NCI-H748 treated with DMSO at 0.1 percent for 48 hours (cell line): ENCODE measurements at regions not wholly inside any gene's neighbourhood (a gene's known extent, or its start where the extent isn't known, plus 50 kb on each side); places are given as distances from the start of the nearest gene placed in this dataset.

ENCODE experiments used
- DNase-seq: peaks from one replicate; lab custom pipeline; 2025; lab: John Stamatoyannopoulos, UW

DNA sequence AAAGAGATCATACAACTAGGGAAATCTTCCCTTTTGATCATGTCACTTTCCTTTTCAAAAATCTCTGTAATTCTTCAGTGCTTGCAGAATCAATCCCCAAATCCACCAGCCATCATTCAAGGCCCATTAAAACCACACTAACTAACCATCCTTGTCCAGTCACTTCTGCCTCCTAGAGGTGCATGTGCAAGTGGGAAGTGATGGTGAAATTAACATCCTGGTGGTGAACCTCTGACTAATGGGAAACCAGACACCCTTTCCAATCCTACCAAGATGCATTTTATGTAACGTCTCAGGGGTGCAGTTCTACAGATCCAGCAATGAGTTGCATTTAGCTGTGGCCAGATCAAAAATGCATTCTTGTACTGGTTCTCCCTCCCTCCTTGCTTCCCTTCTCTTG, 341.8 kb downstream of the RAPGEF2 start:
- DNase-seq: peak; percentile 1

DNA sequence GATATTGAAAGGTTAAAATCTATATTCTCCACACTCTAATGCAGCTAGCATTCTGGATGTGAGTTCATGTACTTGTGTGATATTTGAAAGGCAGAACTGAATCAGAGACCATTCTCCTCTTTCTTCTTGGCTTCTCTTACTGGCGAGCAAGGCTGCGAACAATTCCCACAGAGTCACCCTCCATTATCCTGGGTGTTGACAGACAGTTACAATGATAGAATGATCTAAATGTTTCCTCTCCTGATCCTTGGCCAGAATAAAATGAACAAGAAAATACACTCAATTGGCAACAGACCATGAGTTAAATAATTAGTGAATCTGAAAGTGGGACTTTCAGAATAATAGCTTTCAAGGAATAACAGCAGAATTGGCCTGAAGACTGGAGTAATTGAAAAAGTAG, 342.8 kb downstream of the RAPGEF2 start:
- no peak for DNase-seq

DNA sequence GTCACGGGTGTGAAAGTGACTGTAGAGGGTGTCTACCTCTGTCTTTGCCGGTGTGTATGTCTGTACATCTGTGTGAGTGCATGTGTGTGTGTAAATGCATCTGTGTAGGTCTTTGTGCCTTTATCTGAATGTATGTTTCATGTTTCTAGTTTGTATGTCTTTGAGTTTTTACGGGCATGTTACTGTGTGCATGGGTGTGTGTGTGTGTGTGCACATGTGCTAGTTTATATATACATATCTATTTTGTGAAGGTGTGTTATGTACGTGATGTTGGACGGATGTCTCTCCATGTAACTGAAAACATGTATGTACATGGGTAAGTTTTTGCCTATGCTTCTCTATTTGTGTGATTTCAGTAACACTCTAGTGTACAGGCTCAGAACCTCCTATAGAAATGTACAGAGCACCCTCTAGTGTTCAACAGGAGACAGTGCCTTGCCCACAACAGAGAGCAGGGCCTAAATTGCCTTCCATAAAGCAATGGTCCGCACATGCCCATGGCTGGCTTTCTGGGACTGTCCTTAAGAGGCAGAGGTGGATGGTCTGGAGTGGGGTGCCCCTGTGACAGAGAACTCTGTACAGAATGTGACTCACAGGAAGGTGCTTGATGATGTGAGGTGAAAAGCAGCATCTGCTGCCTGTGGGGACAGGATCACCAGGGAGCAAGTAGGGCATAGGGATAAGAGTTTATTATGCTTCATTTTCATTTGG, 343.5 kb downstream of the RAPGEF2 start:
- DNase-seq: peak; percentile 38

DNA sequence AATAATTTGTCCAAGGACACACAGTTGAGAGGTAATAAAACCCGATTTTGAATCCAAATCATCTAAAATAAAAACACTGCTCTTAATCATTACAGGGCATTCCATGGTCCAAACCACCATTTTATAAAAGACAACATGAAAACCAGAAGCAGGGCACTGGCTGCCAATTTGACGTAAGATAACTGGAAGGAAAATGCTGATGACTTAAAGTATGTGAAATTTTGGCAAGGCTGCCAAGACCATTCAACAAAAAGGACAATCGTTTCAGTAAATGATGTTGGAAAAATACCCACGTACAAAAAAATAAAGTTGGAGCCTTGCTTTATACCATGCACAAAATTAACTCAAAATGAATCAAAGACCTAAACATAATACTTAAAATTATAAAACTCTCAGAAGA, 344.4 kb downstream of the RAPGEF2 start:
- no peak for DNase-seq

DNA sequence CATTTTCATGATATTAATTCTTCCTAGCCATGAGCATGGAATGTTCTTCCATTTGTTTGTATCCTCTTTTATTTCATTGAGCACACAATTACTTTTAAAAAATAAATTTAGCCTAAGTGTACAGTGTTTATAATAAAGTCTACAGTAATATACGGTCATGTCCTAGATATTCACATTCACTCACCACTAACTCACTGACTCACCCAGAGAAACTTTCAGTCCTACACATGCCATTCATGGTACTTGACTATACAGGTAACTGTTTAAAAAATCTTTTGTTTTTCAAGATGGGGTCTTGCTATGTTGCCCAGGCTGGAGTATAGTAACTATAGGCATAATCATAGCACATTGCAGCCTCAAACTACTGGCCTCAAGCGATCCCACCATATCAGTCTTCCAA, 348.1 kb downstream of the RAPGEF2 start:
- DNase-seq: no peak

DNA sequence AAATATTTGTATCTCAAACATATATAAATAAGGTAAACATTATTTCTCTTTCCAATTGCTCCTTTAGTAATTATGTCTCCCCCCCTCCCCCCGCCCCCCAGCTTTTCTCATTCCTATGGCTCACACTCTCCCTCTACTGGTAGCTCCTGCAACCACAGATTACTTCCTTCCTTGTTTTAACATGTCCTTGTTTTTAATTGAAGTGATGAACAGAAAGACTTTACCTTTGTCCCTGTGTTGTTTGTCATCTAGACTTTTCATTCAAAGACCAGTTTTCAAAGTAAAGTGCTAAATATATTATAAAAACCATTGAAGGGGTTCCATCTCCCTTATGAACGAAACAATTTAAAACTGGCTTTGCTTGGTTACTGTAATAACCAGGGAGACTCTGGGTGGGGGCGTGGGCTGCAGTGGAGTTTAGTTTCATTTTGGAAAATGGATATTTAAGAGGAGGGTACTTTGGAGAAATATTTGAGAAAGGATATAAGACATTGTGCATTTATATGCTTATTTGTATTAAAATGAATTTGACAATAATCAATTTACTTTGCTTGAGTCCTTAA, 352.9 kb downstream of the RAPGEF2 start:
- no peak for DNase-seq

DNA sequence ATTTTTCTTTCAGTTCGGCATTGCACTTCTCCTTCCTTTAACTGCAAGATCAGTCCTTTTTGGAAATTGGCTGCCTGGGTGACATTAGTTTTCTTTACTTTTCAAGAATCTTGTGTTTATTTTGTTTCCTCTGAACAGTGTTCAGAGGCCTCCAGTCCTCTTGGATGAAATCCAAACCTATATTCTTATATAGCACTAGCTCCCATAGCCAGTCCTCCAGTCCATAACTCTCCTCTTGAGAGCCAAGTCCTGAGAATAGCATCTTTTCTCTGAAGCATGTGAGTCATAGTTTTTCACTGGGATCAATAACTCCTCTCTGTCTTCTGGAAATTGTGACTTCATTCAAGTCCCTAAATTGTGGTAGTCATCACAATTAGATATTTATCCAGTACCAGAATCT, 357.5 kb downstream of the RAPGEF2 start:
- DNase-seq: no peak

DNA sequence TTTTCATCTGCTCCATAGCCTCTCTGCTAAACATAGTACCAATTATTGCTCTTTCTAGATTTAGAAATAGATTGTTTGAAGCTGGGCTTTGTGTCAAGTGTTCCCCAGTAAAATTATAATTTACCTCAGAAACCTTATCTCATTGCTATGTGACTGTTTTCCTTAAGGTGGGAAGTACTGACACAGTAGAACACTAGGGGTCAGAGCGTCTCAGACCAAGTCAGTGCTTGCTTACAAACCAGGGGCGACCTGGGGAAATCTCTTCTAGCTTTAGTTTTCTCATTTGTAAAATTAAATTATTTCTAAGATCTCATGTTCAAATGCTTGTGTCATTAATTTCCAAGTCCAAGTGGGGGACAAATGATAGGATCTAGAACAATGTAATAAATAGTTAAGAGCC, 360.4 kb downstream of the RAPGEF2 start:
- DNase-seq: no peak

DNA sequence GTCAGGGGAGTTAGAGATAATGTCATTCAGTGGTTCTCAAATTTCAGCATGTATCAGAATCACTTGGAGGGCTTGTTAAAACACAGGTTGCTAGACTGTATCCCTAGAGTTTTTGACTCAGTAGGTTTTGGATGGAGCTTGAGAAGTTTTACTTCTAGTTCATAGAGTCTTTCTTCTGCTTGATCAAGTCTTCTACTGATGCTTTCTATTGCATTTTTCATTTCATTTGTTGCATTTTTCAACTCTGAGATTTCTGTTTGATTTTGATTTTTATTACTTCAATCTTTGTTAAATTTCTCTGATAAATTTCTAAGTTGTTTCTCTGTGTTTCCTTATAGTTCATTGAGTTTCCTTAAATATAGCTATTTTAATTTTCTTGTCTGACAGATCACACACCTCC, 361.4 kb downstream of the RAPGEF2 start:
- no peak for DNase-seq

DNA sequence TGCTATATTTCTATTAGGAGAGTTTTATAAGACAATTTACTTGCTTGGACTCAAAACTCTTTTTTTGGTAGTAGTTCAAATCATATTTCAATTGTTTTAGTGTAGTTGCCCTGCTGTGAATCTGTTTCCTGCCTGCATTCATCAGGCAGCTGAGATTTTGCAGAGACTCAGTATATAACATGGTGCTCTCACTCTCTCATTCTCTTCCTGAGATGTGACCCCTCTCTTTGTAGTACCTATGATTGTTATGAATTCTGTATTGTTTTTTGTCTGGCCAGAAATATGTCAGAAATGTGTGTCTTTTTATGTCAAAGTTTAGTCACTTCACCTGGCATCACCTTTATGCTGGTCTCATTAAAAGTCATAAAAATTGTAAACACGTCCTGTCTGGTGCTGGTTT, 374.0 kb downstream of the RAPGEF2 start:
- DNase-seq: no peak

DNA sequence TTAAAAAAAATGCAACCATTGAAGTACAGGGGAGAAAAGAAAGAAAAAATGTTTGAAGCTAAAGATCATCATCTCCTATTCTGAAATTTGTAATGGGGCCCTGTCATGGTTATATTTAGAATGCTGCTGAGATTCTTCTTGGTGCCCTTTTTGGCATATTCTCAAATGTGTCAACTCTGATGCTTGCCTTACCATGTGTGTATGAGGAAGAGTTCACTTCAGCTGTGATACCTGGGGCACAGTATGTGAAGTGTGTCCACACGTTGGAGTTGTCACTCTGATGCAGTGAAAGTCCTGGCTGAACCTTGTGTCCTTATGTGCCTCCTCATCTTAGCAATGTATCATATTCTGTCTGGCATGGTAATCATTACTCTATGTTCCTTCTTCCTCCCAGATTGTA, 377.9 kb downstream of the RAPGEF2 start:
- DNase-seq: no peak

DNA sequence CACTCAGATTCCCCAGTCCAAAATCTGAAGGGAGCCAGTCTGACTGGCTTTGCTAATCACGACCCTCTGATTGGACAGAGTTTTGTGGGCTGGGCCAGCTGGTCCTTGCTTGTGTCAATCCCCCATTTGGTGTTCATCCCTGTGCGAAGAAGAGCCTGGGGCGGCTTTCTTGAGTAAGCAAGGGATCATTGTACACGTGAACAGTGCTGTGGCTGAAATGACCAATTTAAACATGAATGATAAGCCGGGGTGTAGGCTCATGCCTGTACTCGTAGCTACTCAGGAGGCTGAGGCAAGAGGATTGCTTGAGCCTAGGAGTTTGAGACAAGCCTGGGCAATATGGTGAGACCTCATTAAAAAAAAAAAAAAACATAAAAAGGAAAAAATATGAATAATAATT, 379.1 kb downstream of the RAPGEF2 start:
- no peak for DNase-seq

DNA sequence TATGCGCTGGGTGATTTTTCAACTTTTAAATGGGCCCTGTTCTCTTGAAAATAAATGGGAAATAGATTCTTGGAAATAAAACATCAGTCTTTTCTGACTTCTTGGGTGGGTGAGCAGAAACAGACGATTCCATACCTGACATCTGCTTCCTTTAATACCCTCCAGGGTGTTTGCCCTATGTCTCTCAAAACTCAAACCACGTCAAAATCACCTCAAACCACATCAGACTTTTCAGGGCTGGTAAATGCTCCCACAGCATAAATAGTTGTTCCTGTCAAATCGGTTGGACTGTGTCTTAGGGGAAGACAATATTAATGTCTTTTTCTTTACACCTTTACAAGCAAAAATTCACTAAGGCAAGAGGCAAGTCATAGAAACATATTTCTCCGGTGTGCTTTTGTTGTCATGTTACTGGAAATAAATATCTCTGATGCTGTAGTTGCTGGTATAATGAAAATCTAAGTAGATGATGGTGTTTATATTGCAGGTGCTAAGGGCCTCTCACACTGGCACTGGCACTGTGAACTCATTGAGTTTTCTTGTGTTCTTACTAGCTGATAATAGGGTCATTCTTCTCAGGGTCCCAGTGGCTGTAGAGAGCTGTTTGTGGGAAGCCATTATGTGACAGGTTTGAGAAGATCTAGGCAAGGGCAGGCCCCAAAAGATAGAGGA, 380.4 kb downstream of the RAPGEF2 start:
- DNase-seq: no peak

DNA sequence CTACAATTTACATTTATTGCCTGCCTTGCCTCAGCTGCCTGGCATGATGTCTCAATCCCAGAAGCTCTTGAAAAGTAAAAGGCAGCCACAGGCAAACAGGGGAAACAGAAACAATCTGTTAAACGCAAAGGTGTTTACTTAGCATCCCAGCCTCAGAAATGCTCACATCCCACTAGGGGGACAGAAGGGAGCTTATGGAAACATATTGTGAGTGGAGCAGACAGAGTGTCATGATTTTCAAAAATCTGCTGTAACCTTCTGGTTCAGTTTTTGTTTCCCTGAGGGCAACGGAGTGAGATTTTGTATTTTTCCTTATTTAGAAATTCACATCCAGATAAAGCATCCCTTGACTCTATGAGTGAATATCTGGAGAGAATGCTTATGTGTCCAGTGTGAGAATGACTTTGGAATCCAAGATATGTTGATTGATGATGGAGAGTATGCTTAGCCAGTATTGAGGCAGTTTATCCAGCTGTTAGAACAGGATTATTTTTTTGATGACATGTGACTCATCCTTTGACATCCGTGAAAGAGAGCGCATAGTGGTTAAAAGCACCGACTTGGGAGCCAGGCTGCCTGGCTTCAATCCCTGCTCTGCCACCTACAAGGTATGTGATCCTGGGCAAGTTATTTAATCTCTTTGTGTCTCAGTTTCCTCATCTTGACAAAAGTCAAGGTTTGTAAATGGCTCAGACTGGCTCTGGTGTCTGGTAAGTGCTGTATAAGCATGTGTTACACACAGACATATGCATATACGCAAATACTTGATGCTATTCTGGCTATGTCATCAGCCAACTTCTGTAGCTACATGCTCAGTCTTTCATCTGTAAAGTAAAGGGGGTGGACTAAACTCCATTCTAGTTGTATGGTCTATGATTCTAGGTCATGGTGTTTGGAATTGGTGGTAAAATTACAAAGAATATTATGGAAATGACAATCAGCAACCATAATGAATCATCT, 381.2 kb downstream of the RAPGEF2 start:
- no peak for DNase-seq

DNA sequence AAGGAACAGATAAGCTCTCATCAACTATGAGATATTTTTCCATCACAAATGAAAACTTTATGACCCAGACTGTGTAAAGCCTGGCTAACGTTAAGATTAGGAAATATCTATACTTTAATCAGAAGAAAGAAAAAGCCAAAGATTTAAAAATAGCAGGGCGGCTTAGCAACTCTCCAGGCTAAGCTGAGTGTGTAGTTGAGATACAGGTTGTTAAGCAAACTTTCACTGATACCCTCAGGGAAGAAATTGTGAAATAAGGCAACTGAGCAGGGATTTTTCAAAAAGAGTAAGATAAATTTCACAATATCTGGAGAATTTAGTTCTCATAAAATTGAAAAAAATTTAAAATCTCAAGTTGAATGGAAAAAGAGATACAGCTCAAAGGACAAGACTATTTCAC, 382.0 kb downstream of the RAPGEF2 start:
- DNase-seq: no peak

DNA sequence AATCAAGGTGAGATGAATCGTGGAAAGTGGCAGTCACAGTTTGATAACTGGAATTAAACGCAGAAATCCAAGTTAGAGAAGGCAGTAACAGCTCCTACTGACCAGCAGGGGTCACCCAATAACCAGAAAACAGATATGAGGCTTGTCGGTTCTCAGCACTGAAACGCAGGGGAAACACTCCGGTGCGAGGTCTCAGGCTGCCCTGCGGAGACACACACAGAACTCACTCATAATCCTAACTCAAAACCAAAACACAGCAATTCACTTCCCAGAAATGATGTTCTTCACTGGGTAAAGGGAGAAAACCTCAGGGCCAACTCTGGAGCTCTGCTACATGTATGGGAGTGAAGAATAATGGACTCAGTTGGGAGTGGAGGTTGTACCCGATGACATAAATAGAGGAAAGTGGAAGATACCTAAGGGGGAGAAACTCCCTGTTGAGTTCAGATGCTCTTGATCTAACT, 384.4 kb downstream of the RAPGEF2 start:
- peak; percentile 36 for DNase-seq

DNA sequence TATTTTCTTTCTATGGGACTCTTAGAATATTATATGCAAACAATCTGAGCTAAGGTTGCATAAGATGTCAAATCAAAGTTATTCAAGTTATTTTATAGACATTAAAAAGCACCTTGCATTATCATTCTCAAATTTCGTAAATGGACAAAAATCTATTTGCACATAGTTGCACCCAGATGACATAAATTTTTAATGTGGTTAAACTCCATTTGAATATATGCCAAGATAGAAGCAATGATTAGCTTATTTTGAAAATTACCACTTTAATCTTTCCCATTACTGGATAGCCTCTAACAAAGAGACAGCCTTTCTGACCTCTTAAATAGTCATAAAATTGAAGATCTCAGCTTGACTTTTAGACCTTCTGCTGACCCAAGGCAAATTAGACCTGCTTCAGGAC, 386.8 kb downstream of the RAPGEF2 start:
- no peak for DNase-seq

DNA sequence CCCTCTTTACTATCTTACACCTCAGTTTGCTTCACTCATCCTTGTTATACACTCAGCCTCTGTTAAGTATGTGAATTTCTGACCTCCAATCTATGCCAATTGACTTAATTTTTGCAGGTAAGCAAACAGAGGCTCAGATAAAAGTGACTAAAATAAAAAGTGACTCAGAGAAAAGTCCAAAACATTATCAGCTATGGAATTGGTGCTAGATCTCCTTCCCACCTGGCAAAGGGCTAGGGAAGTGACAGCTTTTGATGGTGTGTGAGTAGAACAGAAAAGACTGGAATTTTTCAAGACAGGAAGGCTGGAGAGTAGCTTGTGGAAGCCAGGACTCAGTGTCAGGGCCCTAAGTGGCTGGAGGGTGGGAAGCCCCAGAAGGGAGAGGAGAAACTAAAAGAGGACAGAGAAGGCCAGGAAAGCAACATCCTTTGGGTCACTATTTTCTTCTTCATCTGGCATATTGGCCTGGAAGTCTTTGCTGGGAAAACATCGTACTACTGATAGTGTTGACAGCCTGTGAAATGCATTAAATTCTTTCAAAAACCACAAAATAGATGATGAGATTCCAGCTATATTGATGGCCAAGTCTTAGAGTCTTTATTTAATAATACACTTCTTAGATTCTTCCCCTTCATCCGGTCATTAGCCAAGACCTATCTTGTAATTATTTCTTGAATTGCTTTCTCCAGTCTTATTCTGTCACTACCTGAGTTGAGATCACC, 392.8 kb downstream of the RAPGEF2 start:
- no peak for DNase-seq

DNA sequence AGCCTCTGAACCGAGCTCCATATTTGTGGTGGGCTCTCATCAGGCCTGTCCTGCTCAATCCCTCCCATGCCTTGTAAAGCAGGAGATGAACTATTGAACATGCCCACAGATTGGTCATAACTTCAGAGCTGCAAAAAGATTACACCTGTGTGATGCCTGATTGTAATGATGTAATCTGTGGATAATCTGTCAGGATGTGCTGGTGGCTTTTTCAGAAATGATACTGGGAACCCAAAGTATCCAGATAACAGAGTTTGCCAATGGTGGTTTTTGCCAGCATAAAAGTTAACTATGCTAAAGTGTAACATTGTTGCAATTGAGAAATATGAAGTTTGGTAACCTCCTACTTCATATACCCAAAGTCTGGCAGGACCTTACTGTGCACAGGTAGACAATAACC, 393.4 kb downstream of the RAPGEF2 start:
- DNase-seq: no peak

DNA sequence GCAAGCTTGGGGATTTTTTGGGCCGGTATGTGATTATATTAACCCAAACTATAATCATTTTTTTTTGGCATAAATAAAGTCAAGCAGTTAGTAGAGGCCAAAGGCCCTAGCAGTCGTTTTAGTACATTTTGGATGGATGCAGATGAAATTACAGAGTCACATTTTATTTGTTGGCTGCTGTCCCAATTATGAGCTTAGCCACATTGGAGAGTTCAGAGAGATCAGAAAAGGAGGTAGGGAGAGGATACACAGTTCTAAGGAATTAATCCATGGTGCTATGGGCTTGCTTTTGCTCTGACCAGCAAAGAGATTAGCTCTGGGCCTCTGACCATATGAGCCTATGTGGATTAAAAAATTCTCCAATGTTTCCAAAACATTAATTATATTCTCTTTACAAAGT, 395.1 kb downstream of the RAPGEF2 start:
- DNase-seq: no peak

DNA sequence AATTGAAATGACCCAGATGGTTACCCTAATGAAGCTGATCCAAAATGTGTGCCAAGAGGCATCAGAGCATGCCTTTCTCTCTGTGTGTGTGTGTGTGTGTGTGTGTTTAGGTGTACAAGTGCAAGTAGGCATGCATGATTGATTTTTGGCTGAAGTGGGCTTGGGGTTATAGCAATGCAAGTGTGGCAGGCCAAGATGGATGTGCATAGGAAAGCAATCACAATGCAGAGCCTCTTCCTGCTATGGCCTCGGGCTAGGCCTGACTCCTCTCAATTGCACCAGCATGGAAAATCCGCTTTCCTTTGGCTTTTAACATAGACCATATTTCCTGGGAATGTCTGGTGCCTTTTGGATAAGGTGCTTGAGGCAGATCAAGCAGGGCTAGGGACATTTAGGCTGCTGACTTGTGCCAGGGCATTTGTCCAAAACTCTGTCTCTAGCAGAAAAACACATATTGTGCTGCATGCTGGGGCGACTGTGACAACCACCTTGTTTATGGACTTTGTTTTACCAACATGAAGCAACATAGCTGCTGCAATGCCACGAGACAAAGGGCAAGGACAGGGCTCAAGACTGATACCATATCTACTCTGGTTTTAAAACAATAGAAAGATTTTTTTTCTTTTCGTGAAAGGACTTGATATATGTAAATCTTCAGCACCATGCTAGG, 395.7 kb downstream of the RAPGEF2 start:
- no peak for DNase-seq
